NCI-H82 treated with DMSO at 0.1 percent for 48 hours (cell line): ENCODE measurements at regions not wholly inside any gene's neighbourhood (a gene's known extent, or its start where the extent isn't known, plus 50 kb on each side); places are given as distances from the start of the nearest gene placed in this dataset.
"Not testable (repeated sequence)": the region's sequence is repeated elsewhere in the genome, so short reads cannot be mapped to it uniquely, and the experiment has no call there.

Experiments
- DNase-seq: peaks from one replicate; lab custom pipeline; 2025; ENCODE audit not compliant: unreplicated experiment; lab: John Stamatoyannopoulos, UW

DNA sequence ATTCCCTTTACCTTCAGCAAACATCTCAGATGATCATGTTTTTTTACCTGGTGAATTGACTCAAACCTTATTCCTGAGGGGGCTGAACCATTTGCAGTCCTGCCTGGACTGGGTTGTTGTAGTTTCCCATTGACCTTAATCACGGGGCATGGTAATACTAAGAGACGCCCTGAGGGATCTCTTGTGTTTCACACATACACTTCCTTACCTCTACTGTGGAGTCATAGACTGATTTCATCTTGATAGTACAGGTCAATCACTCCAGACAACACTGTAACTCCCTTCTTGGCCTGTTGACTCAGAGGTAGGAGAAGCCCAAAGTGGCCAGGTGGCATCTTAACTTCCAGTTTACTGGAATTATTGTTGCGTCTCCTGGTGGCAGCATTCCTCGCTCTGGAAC, 1064.0 kb upstream of the PCDH10 start:
- DNase-seq: no peak

DNA sequence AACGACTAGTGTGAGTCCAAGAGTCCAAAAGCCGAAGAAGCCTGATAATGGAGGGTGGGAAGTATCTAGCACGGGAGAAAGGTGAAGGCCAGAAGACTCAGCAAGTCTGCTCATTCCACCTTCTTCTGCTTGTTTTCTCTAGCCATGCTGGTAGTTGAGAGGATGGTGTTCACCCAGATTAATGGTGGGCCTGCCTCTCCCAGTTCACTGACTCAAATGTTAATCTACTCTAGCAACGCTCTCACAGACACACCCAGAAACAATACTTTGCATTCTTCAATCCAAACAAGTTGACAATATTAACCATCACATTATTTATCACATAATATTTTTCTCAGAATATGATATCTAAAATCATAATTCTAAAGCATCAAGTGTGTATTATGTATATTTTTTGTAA, 1055.1 kb upstream of the PCDH10 start:
- DNase-seq: no peak

DNA sequence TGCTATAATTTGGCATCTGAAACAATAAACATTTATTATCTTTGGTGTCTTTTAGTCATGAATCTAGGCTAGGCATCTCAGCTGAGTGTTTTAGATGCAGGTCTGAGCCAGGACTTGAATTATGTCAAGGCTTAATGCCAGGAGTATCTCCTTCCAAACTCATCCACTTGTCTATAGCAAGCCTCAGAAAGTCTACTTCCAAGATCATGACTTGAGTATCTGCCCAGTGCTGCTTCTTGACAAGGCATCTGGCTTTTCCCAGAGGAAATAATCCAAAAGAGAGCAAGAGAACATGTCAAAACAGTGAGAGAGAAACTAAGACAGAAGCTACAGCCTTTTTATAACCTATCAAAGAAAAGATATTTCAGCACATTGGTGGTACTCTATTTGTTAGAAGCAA, 1052.1 kb upstream of the PCDH10 start:
- no peak for DNase-seq

- no peak for DNase-seq
These were observed 1047.6 kb upstream of the PCDH10 start for GRCh38 chr4:132101526-132101925.

GRCh38 chr4:132108784-132109183, 1040.3 kb upstream of the PCDH10 start:
- DNase-seq: no peak

DNA sequence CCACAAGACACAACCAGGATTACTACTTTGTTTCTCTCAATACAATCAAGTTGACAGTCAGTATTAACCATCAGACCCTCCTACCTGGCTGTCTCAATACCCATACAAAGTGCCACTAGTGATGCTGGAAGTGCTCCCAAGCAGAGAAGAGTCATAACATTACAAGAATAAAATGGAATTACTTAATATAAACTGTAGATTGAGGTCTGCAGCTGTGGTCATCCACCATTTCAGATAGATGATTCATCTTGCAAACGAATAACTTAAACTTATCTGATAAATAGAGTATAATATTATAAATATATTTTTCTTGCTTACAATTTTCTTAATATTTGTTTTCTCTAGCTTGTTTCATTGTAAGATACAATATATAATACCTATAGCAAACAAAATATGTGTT, 1034.2 kb upstream of the PCDH10 start:
- no peak for DNase-seq

- not testable (repeated sequence) for DNase-seq
These were observed 1026.4 kb upstream of the PCDH10 start for GRCh38 chr4:132122741-132123140.

DNA sequence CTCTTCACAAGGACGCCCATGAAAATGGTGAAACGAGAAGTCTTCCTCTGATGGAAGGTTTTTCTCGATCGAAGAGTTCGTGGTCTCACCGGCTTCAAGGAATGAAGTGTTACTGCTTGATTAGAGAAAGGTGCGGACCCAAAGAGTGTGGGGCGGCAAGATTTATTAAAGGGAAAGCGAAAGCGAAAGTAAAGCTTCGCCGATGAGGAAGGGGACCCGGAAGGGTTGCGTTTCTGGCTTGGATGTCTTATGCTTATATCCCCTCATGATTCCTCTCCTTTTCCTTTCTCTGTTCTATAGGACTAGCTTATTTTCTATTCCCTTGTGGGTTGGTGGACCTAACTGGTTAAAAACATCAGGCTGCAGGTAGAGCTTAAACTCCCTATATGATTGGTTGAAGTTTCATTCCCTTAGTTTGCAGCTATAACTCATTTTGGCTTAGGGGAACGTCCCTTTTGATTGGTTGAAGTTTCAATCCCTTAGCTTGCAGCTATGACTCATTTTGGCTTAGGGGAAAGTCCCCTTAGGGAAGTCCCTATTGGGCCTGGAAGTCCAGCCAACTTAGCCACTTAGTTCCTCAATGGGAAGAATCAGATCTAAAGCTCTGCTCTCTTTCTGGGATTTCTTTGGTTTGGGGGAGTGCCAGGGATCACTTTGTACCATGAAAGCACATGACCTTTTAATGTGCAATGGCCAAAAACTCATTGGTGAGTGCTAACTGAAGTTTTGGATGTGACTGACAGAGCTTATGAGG, 1025.0 kb upstream of the PCDH10 start:
- DNase-seq: no peak

DNA sequence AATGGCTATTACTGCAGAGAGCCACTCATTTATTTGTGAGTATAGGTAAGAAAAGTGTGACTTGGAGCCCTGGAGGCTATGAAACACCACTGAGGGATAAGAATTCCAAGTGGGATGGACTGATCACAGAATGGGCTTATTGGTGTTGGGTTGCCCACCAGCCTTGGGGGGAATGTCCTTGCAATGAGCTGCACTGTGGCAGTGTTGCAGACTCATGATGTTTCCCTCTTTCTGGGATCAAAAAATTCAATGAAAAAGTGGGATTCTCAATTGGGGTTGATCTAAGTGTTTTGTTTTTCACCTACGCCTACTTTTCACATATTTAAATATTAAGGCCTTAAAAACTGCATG, 1024.5 kb upstream of the PCDH10 start:
- no peak for DNase-seq

- no peak for DNase-seq
These were observed 1024.0 kb upstream of the PCDH10 start for GRCh38 chr4:132125131-132125530.

- no peak for DNase-seq
These were observed 1016.7 kb upstream of the PCDH10 start for GRCh38 chr4:132132433-132132832.

GRCh38 chr4:132169660-132170059, 979.4 kb upstream of the PCDH10 start:
- DNase-seq: peak; percentile 67

DNA sequence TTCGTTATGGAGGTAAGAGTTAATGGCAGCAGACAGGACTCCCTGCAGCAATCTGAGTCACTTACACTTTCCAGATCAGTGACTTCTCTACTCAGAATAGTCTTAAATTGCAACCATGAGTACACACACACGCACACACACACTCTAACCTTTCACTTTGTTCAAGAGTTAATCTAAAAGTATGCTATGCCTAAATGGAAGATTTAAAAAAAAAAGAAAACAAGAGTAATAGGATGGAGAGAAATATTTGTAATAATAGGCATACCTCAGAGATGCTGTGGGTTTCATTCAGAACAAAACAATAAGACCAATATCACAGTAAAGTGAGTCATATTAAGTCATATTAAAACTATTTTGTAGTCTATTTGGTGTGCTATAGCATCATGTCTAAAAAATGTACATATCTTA, 969.1 kb upstream of the PCDH10 start:
- DNase-seq: no peak

DNA sequence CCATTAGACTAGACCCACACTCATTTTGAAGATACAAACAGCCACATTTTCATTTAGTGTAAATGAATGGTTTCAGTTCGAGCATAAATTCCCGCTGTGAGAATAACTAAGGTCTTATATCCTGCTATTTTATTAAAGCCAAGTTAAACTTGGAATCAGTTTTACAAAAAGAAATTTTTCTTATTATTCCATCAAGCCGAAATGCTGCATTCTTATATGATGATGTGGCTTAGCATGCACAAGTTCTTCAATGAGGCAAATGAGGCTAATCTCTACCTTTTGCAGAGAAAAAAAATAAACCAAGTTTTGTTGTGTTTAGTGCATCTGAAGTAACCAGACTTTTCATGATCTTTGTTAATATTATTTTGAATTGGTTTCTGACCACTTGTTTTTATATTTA, 953.9 kb upstream of the PCDH10 start:
- DNase-seq: no peak

DNA sequence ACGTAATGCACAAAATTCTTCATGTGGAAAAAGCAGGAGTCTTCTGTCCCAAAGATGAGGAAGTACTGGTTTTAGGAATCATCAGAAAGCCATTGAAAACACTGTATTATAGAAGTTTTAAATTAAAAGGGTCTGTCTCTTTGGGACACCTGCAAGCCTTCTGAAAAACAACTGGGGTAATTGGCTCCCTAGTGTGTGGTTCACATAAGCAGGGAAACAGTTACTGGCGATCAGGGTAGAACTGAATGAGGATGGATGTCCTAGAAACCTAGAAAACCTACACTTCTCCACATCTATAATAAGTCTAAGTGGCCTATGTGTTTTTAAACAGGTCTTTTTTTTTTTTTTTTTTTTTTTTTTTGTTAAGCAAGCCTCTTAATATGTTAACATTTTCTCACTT, 945.5 kb upstream of the PCDH10 start:
- DNase-seq: no peak

- DNase-seq: no peak
These were observed 934.6 kb upstream of the PCDH10 start for GRCh38 chr4:132214519-132214918.

GRCh38 chr4:132218406-132218805, 930.7 kb upstream of the PCDH10 start:
- DNase-seq: no peak

DNA sequence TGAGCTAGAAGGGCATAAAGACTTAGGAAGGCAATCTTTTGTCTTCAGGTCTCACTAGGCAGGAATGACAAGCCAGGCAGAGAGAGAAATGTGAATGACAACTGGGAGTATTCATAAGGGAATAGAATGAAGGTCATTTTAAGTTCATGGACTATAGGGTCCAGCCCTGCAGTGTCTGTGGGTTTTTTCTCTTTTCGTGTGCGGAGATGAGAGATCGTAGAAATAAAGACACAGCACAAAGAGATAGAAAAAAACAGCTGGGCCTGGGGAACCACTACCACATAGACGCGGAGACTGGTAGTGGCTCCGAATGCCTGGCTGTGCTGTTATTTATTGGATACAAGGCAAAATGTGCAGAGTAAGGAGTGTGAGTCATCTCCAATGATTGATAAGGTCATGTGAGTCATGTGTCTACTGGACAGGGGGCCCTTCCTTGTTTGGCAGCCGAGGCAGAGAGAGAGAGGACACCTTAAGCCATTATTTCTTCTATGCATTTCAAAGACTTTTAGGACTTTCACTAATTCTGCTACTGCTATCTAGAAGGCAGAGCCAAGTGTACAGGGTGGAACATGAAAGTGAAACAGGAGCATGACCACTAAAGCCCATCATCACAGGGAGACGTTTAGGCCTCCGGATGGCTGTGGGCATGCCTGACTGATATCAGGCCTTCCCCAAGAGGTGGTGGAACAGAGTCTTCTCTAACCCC, 921.8 kb upstream of the PCDH10 start:
- DNase-seq: no peak

DNA sequence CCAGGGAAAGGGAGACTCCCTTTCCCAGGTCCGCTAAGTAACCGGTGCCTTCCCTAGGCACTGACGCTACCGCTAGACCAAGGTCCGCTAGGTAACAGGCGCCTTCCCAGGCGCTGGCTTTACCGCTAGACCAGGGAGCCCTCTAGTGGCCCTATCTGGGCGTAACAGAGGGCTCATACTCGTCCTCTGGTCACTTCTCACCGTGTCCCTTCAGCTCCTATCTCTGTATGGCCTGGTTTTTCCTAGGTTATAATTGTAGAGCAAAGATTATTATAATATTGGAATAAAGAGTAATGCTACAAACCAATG, 921.3 kb upstream of the PCDH10 start:
- DNase-seq: not testable (repeated sequence)

GRCh38 chr4:132228676-132229075, 920.4 kb upstream of the PCDH10 start:
- DNase-seq: no peak

DNA sequence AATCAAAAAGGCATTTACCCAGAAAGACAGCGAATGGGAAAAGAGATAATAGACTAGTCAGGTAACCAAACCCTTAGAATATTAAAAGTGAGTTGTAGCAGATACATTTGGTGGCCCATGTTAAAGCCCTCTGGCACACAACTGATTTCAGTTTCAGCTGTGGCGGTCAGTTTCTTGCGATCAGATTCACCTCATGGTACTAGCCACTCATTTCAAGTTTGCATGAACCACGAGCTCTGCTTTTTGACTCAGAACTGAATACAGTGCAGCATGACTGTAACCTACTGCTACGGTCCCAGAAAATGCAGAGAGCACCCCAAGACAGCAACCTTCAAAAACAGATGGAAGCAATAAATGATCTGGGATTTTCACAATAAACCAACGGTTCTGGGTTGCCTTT, 919.1 kb upstream of the PCDH10 start:
- DNase-seq: no peak

GRCh38 chr4:132238697-132239096, 910.4 kb upstream of the PCDH10 start:
- no peak for DNase-seq

GRCh38 chr4:132240081-132240480, 909.0 kb upstream of the PCDH10 start:
- no peak for DNase-seq
